ENCODE measurements at regions not wholly inside any gene's neighbourhood (a gene's known extent, or its start where the extent isn't known, plus 50 kb on each side); places are given as distances from the start of the nearest gene placed in this dataset.

DNA sequence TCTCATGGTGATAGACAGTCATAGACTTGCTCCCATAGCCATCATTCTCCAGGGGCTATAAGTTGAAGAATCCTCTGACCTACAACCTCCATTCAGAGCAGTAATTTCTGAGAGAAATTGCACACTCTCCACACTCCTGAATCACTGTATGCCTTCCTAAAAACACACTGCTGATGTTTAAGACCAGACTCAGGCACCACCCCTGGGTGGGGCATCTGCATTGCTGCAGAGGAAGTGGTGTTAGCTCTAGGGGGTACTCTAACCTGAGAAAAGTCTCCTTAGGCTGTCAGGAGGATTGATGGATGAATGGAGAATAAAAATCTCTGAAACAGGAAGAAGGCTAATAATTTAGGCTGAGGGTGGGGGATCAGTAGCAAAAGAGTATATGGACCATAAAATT is 436.1 kb downstream of the DAD1 start:
- TF ChIP-seq YY1 (IDR thresholded peaks at IDR 0.05; ENCODE audit: insufficient read depth, insufficient read length) (no peak), ZNF274 (IDR thresholded peaks at IDR 0.05; ENCODE audit: low read depth, low read length) (no peak), SUZ12 (IDR thresholded peaks at IDR 0.05; ENCODE audit: extremely low read depth, insufficient read depth, insufficient read length) (no peak)

Data from NT2/D1 (cell line).